T-helper 1 cell treated with Interleukin-12 subunit alpha and Interleukin-12 subunit beta and Interleukin-4 antibody, amounts not matched to agents 30 μg/mL and 1 μg/mL, for 36 hours (primary cell): ENCODE measurements at regions not wholly inside any gene's neighbourhood (a gene's known extent, or its start where the extent isn't known, plus 50 kb on each side); places are given as distances from the start of the nearest gene placed in this dataset.
"Not testable (repeated sequence)": the region's sequence is repeated elsewhere in the genome, so short reads cannot be mapped to it uniquely, and the experiment has no call there.

ENCODE experiments used
- H3K27ac Mint-ChIP-seq: one replicate; pipeline ENCODE4 v1.8.0; 2021; ENCODE audit warnings: mild to moderate bottlenecking, mixed read lengths
- H3K27me3 Mint-ChIP-seq: one replicate; pipeline ENCODE4 v1.8.0; 2021; ENCODE audit warnings: low read depth, mixed read lengths
- H3K36me3 Mint-ChIP-seq: one replicate; pipeline ENCODE4 v1.8.0; 2021; ENCODE audit warnings: low read depth, mixed read lengths
- H3K4me1 Mint-ChIP-seq: one replicate; pipeline ENCODE4 v1.8.0; 2021; ENCODE audit warnings: low read depth, mixed read lengths
- H3K4me3 Mint-ChIP-seq: one replicate; pipeline ENCODE4 v1.8.0; 2021; ENCODE audit warnings: mild to moderate bottlenecking, moderate library complexity, mixed read lengths
- H3K9me3 Mint-ChIP-seq: one replicate; pipeline ENCODE4 v1.8.0; 2021; ENCODE audit warnings: mixed read lengths

DNA sequence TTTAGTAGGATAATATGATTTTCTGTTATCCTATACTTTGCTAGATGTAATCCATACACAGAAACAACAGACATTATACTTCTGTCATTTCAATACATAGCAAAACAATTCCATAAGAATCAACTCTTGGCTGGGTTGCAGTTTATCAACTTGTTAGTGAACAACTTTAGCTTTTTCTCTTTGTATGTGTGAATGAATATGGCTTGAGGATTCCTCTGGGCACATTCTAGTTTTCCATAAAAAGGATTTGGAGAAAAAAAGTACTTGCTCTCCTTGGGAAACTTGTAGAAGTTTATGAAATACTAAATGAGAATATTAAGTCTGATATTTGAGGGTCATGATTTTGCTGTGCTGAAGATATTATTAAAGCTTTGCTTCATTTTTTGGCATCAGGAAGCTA lies 210.7 kb upstream of the GIMD1 start:
- H3K36me3 Mint-ChIP-seq, result no peaks in the 10 kb centered on the region
- no peaks in the 10 kb centered on the region for H3K4me1 Mint-ChIP-seq
- H3K27ac Mint-ChIP-seq, result no peak overlapping the region
- no peak overlapping the region for H3K4me3 Mint-ChIP-seq
- H3K27me3 Mint-ChIP-seq, result no peaks in the 10 kb centered on the region
- H3K9me3 Mint-ChIP-seq, result no peaks in the 10 kb centered on the region

DNA sequence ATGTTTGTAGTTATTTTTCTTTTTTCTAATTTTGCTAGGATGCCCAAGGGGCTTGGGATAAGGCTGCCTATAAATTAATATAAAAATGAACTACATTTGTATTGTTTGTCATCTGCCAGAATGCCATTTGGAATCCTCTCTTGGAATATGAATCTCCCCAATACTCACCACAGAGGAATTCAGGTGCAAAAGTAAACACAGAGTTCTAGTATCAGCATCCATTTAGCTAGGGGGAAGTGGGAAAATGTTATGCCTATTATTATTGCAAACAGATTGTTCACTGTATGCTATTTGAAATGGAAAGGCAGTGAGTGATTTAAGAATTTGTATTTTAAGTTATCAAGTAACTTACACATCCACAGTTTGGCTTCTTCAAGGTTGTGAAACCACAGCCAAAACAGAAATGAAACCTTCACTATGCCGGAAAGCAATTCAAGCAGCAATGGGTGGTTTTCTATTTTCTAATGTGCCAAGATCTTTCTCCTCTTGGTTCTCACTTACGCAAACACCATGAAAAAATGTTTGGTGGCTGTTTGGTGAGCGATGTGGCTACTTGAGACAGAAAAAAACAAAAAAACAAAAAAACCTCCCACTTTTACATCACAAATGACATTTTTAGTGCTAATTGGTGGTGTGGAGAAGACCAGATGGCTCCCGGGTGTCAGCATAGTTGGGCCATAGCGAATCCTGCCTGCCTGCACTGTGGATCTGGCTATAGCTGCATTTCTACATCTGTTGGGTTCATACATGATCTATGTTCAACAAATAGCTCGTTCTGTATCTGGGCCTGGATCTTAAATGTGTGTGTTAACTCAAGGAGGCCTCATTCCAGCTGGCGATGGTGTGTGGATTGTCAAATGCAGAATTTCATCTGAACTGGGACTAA lies 200.8 kb upstream of the GIMD1 start:
- no peak overlapping the region for H3K27ac Mint-ChIP-seq
- H3K4me3 Mint-ChIP-seq, result no peak overlapping the region
- H3K4me1 Mint-ChIP-seq, result no peaks in the 10 kb centered on the region
- H3K27me3 Mint-ChIP-seq, result no peaks in the 10 kb centered on the region
- H3K36me3 Mint-ChIP-seq, result no peaks in the 10 kb centered on the region
- H3K9me3 Mint-ChIP-seq, result peaks cover 4% of the 10 kb centered on the region

- Mint-ChIP-seq H3K27me3 (no peaks in the 10 kb centered on the region), H3K4me3 (no peak overlapping the region), H3K4me1 (no peaks in the 10 kb centered on the region), H3K27ac (no peak overlapping the region), H3K36me3 (no peaks in the 10 kb centered on the region), H3K9me3 (peaks cover 16% of the 10 kb centered on the region)
Measured at GRCh38 chr4:106565727-106566126, 197.1 kb upstream of the GIMD1 start.

DNA sequence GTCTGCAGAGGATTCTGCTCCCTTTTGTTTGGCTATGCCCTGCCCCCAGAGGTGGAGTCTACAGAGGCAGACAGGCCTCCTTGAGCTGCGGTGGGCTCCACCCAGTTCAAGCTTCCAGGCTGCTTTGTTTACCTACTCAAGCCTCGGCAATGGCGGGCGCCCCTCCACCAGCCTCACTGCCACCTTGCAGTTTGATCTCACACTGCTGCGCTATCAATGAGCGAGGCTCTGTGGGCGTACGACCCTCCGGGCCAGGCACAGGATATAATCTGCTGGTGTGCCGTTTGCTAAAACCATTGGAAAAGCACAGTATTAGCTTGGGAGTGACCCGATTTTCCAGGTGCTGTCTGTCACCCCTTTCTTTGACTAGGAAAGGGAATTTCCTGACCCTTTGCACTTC lies 195.1 kb upstream of the GIMD1 start:
- H3K9me3 Mint-ChIP-seq, result peaks cover 16% of the 10 kb centered on the region
- H3K36me3 Mint-ChIP-seq, H3K27ac Mint-ChIP-seq, H3K4me3 Mint-ChIP-seq, H3K4me1 Mint-ChIP-seq, H3K27me3 Mint-ChIP-seq: not testable (repeated sequence)

DNA sequence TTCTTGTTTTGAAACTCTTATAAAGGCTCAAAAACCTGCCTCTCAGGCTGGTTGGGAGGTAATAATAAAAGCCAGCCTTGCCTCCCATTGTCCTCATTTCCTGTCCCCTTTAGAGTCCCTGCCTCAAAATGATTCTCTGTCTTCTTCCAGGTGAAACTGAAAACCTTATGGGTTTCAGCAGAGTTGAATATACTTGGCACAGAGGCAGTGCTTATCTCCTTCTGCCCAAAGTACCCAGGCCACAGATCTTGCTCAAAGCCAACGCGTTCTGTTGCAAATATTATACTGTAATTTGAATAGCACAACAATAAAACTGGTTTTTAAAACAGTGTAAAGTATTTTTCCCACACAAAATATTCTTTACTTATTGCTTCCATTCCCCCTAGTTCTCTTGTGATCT lies 183.1 kb upstream of the GIMD1 start:
- H3K9me3 Mint-ChIP-seq, result peaks cover 3% of the 10 kb centered on the region
- no peaks in the 10 kb centered on the region for H3K4me1 Mint-ChIP-seq
- H3K36me3 Mint-ChIP-seq, result no peaks in the 10 kb centered on the region
- H3K27ac Mint-ChIP-seq, result no peak overlapping the region
- no peak overlapping the region for H3K4me3 Mint-ChIP-seq
- no peaks in the 10 kb centered on the region for H3K27me3 Mint-ChIP-seq

DNA sequence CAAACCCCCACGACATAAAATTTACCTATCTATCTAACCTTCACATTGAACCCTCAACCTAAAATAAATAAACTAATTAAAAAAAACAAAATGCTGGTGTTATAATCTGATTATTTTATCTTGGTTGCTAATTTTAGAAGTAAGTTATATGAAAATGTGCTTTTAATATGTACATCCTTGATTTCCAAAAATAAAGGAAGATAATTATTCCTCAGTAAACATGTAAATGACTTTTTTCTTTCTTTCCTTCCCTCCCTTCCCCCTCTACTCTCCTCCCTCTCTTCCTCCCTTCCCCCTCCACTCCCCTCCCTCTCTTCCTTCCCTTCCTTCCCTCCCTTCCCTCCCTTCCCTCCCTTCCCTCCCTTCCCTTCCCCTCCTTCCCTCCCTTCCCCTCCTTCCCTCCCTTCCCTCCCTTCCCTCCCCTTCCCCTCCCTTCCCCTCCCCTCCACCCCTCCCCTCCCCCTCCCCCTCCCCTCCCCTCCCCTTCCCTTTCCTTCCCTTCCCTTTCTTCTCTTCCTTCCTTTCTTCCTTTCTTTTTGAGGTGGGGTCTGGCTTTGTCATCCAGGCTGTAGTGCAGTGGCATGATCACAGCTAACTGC lies 180.0 kb upstream of the GIMD1 start:
- Mint-ChIP-seq H3K4me1 (no peaks in the 10 kb centered on the region), H3K36me3 (no peaks in the 10 kb centered on the region), H3K4me3 (no peak overlapping the region), H3K9me3 (peaks cover 6% of the 10 kb centered on the region), H3K27me3 (no peaks in the 10 kb centered on the region), H3K27ac (no peak overlapping the region)

DNA sequence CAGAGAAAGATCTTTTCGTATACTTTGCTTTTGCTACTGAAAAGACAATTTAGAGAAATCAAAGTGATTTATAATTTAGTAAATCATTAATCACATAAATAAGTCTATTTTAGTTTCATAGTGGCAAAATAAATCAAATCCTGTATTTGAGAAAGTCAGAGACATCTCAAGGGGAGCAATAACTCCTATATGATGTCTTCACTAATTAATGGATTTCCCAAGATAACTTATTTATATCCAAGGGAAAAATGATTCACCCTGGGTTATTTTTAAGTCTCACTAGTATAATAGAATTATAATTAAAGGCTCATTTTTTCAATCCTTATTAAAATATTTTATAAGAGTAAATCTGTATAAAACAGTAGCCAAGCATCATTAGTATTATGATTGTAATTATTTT lies 177.8 kb upstream of the GIMD1 start:
- no peak overlapping the region for H3K27ac Mint-ChIP-seq
- H3K36me3 Mint-ChIP-seq, result no peaks in the 10 kb centered on the region
- no peak overlapping the region for H3K4me3 Mint-ChIP-seq
- H3K9me3 Mint-ChIP-seq, result peaks cover 6% of the 10 kb centered on the region
- no peaks in the 10 kb centered on the region for H3K4me1 Mint-ChIP-seq
- no peaks in the 10 kb centered on the region for H3K27me3 Mint-ChIP-seq

GRCh38 chr4:106542609-106543008 lies 174.0 kb upstream of the GIMD1 start:
- H3K27ac Mint-ChIP-seq, H3K27me3 Mint-ChIP-seq, H3K4me3 Mint-ChIP-seq, H3K4me1 Mint-ChIP-seq, H3K9me3 Mint-ChIP-seq, H3K36me3 Mint-ChIP-seq: not testable (repeated sequence)

- Mint-ChIP-seq H3K27me3 (no peaks in the 10 kb centered on the region), H3K4me1 (no peaks in the 10 kb centered on the region), H3K4me3 (no peak overlapping the region), H3K9me3 (peaks cover 8% of the 10 kb centered on the region), H3K36me3 (no peaks in the 10 kb centered on the region), H3K27ac (no peak overlapping the region)
Measured at GRCh38 chr4:106541253-106541652, 172.7 kb upstream of the GIMD1 start.

DNA sequence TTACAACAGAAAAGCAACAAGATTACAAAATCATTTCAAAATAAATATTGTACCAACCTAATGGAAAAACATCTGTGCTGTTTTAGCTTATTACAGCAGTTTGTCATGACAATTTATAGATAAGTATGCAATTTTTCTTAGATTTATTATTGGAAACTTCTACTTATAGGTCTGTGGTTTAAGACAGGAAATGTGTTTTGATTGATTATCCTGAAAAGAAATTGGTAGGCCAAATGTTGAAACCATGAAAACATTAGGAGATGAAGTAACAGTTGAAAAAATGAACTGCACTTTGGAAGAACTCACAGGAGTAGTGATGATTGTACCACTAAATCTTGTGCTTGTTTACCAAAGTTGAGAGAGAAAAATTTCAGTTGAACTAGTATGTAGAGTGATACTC lies 162.2 kb upstream of the GIMD1 start:
- no peak overlapping the region for H3K27ac Mint-ChIP-seq
- no peaks in the 10 kb centered on the region for H3K36me3 Mint-ChIP-seq
- no peaks in the 10 kb centered on the region for H3K27me3 Mint-ChIP-seq
- no peaks in the 10 kb centered on the region for H3K9me3 Mint-ChIP-seq
- H3K4me1 Mint-ChIP-seq, result no peaks in the 10 kb centered on the region
- H3K4me3 Mint-ChIP-seq, result no peak overlapping the region

DNA sequence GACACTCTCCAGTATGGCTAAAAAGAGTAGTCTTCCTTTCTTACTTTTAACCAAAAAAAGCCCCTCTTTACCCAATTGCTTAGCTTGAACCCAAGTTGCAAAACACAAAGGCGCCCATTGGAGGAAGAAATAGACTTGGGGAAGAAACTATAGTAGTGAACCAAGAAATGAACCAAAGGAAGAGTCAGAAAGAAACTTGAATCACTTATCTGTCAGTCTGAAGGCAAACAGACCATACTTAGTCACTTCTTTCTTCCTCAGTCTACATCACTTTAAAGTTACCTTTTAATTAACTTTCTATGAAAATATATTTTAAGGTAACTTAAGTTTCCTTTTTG lies 161.4 kb upstream of the GIMD1 start:
- H3K27ac Mint-ChIP-seq, result no peak overlapping the region
- no peaks in the 10 kb centered on the region for H3K27me3 Mint-ChIP-seq
- no peaks in the 10 kb centered on the region for H3K9me3 Mint-ChIP-seq
- no peaks in the 10 kb centered on the region for H3K36me3 Mint-ChIP-seq
- no peak overlapping the region for H3K4me3 Mint-ChIP-seq
- no peaks in the 10 kb centered on the region for H3K4me1 Mint-ChIP-seq

DNA sequence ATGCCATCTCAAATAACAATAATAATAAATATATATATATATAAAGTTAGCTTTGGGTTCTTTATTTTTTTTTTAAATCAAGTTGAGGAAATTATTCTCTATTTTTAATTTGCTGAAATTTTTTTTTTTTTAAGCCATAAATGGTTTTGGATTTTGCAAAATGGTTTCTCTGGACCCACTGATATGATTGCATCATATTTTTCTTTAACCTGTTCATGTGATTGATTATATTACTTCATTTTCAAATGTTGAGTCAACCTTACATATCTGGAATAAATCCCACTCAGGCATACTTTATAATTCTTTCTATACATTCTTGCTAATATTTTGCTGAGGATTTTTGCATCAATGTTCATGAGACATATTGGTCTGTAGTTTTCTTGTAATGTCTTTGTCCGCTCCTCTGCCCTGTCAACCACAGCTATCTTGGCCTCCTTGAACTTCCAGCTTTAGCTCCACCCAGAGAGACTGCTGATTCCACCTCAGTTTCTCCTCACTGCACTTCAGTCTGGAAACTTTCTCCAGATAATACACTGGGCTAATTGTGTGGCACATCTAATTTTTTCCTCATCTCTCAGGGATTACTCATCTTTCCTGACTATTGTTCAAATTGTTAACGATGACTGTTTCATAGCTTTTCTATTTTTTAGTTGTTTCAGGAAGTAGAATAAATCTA lies 160.9 kb upstream of the GIMD1 start:
- no peaks in the 10 kb centered on the region for H3K36me3 Mint-ChIP-seq
- no peak overlapping the region for H3K4me3 Mint-ChIP-seq
- H3K4me1 Mint-ChIP-seq, result no peaks in the 10 kb centered on the region
- H3K27me3 Mint-ChIP-seq, result no peaks in the 10 kb centered on the region
- H3K27ac Mint-ChIP-seq, result no peak overlapping the region
- H3K9me3 Mint-ChIP-seq, result no peaks in the 10 kb centered on the region

DNA sequence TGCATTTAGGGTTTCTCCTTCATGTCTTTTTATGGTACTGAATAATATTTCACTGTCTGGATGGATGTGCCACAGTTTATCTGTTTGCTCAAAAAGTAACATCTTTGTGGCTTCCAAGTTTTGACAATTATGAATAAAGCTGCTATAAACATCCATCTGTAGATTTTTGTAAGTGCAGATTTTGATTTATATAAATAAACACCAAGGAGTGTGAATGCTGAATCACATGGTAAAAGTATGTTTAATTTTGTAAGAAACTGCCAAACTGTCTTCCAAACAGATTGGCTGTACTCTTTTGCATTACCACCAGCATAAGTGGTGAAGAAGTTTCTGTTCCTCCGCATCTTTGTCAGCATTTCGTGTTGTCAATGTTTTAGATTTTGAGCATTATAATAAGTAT lies 158.7 kb upstream of the GIMD1 start:
- no peaks in the 10 kb centered on the region for H3K36me3 Mint-ChIP-seq
- no peaks in the 10 kb centered on the region for H3K9me3 Mint-ChIP-seq
- H3K4me3 Mint-ChIP-seq, result no peak overlapping the region
- H3K4me1 Mint-ChIP-seq, result no peaks in the 10 kb centered on the region
- no peak overlapping the region for H3K27ac Mint-ChIP-seq
- no peaks in the 10 kb centered on the region for H3K27me3 Mint-ChIP-seq

DNA sequence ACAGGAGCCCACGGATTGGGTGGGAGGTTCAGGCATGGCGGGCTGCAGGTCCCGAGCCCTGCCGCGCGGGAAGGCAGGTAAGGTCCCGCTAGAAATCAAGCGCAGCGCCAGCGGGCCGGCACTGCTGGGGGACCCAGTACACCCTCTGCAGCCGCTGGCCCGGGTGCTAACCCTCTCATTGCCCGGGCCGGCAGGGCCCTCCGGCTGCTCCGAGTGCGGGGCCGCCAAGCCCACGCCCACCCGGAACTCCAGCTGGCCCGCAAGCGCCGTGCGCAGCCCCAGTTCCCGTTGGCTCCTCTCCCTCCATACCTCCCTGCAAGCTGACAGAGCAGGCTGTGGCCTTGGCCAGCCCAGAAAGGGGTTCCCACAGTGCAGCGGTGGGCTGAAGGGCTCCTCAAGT lies 156.8 kb upstream of the GIMD1 start:
- H3K27ac Mint-ChIP-seq, H3K4me3 Mint-ChIP-seq, H3K9me3 Mint-ChIP-seq, H3K4me1 Mint-ChIP-seq, H3K27me3 Mint-ChIP-seq, H3K36me3 Mint-ChIP-seq: not testable (repeated sequence)

DNA sequence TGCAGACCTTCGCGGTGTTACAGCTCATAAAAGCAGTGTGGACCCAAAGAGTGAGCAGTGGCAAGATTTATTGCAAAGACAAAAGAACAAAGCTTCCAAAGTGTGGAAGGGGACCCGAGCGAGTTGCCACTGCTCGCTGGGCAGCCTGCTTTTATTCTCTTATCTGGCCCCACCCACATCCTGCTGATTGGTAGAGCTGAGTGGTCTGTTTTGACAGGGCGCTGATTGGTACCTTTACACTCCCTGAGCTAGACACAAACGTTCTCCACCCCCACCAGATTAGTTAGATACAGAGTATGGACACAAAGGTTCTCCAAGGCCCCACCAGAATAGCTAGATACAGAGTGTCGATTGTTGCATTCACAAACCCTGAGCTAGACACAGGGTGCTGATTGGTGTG lies 156.2 kb upstream of the GIMD1 start:
- H3K27ac Mint-ChIP-seq, H3K4me1 Mint-ChIP-seq, H3K9me3 Mint-ChIP-seq, H3K36me3 Mint-ChIP-seq, H3K4me3 Mint-ChIP-seq, H3K27me3 Mint-ChIP-seq: not testable (repeated sequence)
